Omental fat pad (tissue), 3 donors: ENCODE measurements at regions not wholly inside any gene's neighbourhood (a gene's known extent, or its start where the extent isn't known, plus 50 kb on each side); places are given as distances from the start of the nearest gene placed in this dataset.

ENCODE experiments used
- ATAC-seq: fragments of 150-250 bp; one replicate; pipeline ENCODE4 v1.9.1; 2016; ENCODE audit warnings: mild to moderate bottlenecking, moderate library complexity; ENCODE audit not compliant: low FRiP score
- DNase-seq: peaks from one replicate; pipeline ENCODE4 v3.0.0-alpha.2; 2019; ENCODE audit warnings: low spot score
- TF ChIP-seq, protein P1 (sequence below), 3 donors: fragments of 450-650 bp; IDR thresholded peaks; one replicate each; pipeline ENCODE4 v1.5.1; 2016 to 2017; ENCODE audit warnings: antibody characterized with exemption in 3 of 3, mild to moderate bottlenecking in 3 of 3, moderate library complexity in 2 of 3

DNA sequence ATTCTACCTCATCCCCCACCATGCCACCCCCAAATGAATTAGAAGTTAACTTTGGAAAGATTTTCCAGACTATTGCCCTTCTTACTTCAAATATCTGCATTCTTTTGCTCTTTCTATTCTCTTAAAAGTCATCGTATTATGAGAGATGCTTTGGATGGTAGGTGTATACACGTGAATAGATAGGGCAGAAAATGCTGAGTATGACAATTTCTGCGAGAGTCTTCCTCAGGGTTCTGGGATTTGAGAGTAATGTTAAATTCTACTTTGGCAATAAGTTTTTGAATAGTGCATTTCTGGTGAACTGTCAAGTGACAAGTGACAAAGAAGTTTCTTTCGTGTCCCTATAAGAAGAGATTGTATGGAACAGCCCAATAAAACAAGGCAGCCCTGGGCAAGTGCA is 137.6 kb upstream of the DSEL start:
- TF ChIP-seq, protein P1, sequence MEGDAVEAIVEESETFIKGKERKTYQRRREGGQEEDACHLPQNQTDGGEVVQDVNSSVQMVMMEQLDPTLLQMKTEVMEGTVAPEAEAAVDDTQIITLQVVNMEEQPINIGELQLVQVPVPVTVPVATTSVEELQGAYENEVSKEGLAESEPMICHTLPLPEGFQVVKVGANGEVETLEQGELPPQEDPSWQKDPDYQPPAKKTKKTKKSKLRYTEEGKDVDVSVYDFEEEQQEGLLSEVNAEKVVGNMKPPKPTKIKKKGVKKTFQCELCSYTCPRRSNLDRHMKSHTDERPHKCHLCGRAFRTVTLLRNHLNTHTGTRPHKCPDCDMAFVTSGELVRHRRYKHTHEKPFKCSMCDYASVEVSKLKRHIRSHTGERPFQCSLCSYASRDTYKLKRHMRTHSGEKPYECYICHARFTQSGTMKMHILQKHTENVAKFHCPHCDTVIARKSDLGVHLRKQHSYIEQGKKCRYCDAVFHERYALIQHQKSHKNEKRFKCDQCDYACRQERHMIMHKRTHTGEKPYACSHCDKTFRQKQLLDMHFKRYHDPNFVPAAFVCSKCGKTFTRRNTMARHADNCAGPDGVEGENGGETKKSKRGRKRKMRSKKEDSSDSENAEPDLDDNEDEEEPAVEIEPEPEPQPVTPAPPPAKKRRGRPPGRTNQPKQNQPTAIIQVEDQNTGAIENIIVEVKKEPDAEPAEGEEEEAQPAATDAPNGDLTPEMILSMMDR (IDR thresholded peaks at IDR 0.05): no peak
- DNase-seq (no peak), ATAC-seq (no peak)

DNA sequence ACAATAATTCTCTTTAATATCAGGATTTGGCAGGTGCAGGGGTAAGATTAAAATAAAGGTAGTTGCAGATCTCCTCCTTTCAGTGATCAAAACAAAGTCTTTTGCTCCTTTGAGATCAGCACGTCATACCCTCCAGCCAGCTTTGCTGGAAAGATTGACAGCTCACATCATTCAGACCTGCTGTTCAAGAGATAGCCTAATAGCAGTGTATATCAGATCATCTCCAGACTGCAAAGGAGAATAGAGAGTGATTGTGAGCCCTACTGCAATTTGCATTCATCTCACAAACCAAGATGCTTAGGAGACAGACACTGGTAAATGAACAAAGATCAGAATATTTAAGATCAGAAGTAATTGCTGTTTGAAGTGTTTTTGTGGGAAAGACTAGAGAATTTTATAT is 135.8 kb upstream of the DSEL start:
- ATAC-seq (no peak), DNase-seq (no peak)
- TF ChIP-seq, protein P1 (IDR thresholded peaks at IDR 0.05): no peak

DNA sequence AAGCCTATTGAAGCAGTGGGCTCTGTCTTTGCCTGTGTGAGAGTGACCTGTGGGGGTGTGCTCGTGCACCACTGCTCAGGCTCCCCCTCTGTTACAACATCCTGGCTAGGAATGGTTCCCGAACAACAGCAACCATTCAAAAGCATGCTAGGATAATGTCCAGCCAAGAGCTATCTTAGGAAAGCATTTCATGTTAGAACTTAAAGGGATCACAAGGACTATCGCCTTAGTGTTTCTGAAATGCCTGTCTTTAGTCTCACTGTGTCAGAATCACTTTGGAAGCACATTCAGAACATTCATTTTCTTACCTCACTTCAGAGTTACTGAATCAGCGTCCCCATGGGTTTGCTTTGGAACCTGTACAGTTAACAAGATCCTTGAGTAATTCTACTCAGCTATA is 134.9 kb upstream of the DSEL start:
- TF ChIP-seq, protein P1 (IDR thresholded peaks at IDR 0.05): no peak
- ATAC-seq (peak; percentile 37), DNase-seq (no peak)

DNA sequence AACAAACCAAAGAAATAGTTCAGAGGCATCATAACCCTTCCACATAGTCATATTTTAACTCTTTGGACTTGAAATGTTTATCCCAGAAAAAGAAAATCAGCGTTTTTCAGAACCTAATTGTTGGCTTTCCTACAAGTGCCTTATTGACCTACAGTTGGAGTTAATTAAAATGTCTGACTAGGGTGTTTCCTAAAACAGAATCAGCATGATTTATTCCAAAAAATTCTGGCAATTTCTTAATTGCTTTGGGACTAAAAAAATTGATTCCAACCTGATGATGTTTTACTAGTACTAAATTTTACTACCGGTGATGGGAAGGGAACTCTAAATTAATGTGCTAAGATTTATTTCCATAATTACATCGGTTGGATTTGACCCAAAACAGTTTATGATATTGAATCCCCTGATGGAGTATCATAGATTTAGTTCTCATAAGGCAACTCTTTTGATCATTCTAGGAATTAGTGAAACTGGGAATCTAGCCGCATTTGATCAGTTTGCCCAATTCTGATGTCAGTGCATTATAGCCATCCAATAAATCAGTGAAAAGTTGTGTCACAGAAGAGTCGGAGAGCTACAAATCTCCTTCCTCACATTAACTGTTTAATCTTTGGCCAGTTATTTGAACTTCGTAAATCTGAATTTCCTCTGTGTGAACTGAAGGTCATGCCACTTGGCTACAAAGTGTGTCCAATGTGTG is 134.3 kb upstream of the DSEL start:
- TF ChIP-seq, protein P1 (IDR thresholded peaks at IDR 0.05): no peak
- ATAC-seq (no peak), DNase-seq (no peak)

DNA sequence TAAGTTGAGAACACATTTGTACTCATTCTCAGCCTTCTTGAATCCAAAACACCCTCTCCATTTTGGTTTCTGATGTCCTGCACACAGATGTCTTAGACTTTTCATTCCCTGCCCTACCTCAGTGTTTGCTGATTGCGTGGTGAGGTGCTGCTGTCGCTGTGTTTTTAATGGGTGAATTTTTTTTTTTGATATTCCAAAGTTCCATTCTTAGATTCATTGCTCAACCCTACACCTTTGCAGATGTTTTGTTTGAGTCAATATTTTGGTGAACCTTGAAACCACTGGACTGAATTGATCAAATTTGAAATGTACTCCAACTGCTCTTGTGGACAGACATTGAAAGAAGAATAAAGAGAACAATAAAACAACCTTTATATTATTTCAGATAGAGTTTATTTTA is 130.4 kb upstream of the DSEL start:
- TF ChIP-seq, protein P1 (IDR thresholded peaks at IDR 0.05): no peak
- DNase-seq (no peak), ATAC-seq (no peak)

DNA sequence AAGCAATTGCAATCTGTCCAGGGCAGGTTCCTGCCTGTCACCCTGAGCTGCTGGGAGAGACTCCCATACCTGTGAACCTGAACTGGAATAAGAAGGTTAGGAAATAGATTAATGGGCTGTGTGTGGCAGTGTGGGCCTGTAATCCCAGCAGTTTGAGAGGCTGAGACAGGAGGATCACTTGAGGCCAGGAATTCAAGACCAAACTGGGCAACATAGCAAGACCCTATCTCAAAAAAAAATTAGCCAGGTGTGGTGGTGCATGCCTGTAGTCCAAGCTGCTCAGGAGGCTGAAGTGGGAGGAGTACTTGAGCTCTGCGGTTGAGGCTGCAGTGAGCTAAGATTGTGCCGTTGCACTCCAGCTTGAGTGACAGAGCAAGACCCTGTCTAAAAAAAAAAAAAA is 127.7 kb upstream of the DSEL start:
- TF ChIP-seq, protein P1 (IDR thresholded peaks at IDR 0.05): no peak
- DNase-seq (no peak), ATAC-seq (no peak)

DNA sequence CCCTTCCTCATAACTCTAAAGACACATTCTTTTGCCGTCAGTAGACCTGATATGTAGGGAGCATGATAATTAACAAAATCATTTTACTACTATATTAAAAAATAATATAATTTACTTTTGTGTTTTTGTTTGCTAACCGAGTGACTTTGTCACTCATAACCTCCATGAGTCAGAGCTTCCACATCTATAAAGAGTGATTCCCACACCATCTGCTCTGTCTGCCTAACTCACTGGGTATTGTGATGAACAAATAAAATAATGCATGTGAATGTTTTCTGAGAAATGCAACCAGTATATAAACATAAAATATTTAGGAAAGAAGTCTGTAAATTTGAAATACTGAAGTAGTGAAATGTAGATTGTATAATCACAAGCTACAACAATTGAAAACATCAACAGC is 123.4 kb upstream of the DSEL start:
- TF ChIP-seq, protein P1 (IDR thresholded peaks at IDR 0.05): no peak
- ATAC-seq (no peak), DNase-seq (no peak)
